CD4-positive, alpha-beta memory T cell (primary cell): ENCODE measurements at regions not wholly inside any gene's neighbourhood (a gene's known extent, or its start where the extent isn't known, plus 50 kb on each side); places are given as distances from the start of the nearest gene placed in this dataset.
"Not testable (repeated sequence)": the region's sequence is repeated elsewhere in the genome, so short reads cannot be mapped to it uniquely, and the experiment has no call there.

Experiments
- CTCF ChIA-PET: fragments of 350-600 bp; sonication (Branson Sonifier 250); formaldehyde crosslinking; loops from one replicate; lab custom pipeline; 2021; ENCODE audit warnings: inconsistent platforms; ENCODE audit not compliant: partially characterized antibody; lab: Charles Lee
- POLR2A ChIA-PET: fragments of 350-600 bp; sonication (Branson Sonifier 250); formaldehyde crosslinking; loops from one replicate; lab custom pipeline; 2021; ENCODE audit not compliant: partially characterized antibody; lab: Charles Lee
- DNase-seq, 5 donors: peaks; one replicate each; pipeline versions ENCODE4 v3.0.0 to v3.0.0-alpha.2; 2020 to 2022; ENCODE audit warnings: mixed read lengths in 1 of 5
- H3K27ac ChIP-seq: one replicate; pipeline ENCODE4 v1.7.0; 2013; ENCODE audit warnings: low read depth, low read length
- H3K27me3 ChIP-seq: 2 replicates; pipeline ENCODE4 v1.7.0; 2013; ENCODE audit warnings: mild to moderate bottlenecking, low read length, moderate library complexity; ENCODE audit not compliant: insufficient read depth
- H3K36me3 ChIP-seq: 2 replicates; pipeline ENCODE4 v1.7.0; 2013; ENCODE audit warnings: mild to moderate bottlenecking, low read length, moderate library complexity; ENCODE audit not compliant: insufficient read depth
- H3K4me1 ChIP-seq: 2 replicates; pipeline ENCODE4 v1.7.0; 2013; ENCODE audit warnings: mild to moderate bottlenecking, low read length, moderate library complexity; ENCODE audit not compliant: insufficient read depth
- H3K4me3 ChIP-seq, 2 donors: one replicate each; pipeline ENCODE4 v1.7.0; 2013; ENCODE audit warnings: low read length in 2 of 2, mild to moderate bottlenecking in 1 of 2
- H3K9me3 ChIP-seq, 2 donors: one replicate each; pipeline ENCODE4 v1.7.0; 2013; ENCODE audit warnings: low read length in 2 of 2, control low read depth in 1 of 2; ENCODE audit not compliant: control insufficient read depth in 1 of 2
- H3K27ac Mint-ChIP-seq, 7 donors: one replicate each; pipeline ENCODE4 v1.8.0; 2020 to 2021; ENCODE audit warnings: mixed read lengths in 7 of 7, mild to moderate bottlenecking in 6 of 7, inconsistent platforms in 3 of 7, moderate library complexity in 3 of 7
- H3K27me3 Mint-ChIP-seq, 2 donors: one replicate each; pipeline ENCODE4 v1.8.0; 2020 to 2021; ENCODE audit warnings: mixed read lengths in 2 of 2
- H3K36me3 Mint-ChIP-seq, 2 donors: one replicate each; pipeline ENCODE4 v1.8.0; 2020 to 2021; ENCODE audit warnings: mixed read lengths in 2 of 2, inconsistent platforms in 1 of 2, mild to moderate bottlenecking in 1 of 2
- H3K4me1 Mint-ChIP-seq, 4 donors: one replicate each; pipeline ENCODE4 v1.8.0; 2020 to 2021; ENCODE audit warnings: mixed read lengths in 4 of 4, mild to moderate bottlenecking in 1 of 4
- H3K4me3 Mint-ChIP-seq, 8 donors: one replicate each; pipeline ENCODE4 v1.8.0; 2020 to 2021; ENCODE audit warnings: mixed read lengths in 8 of 8, mild to moderate bottlenecking in 7 of 8, moderate library complexity in 6 of 8, inconsistent platforms in 3 of 8
- H3K9me3 Mint-ChIP-seq, 8 donors: one replicate each; pipeline ENCODE4 v1.8.0; 2020 to 2021; ENCODE audit warnings: mixed read lengths in 8 of 8, mild to moderate bottlenecking in 5 of 8, inconsistent platforms in 3 of 8, moderate library complexity in 1 of 8
- intact Hi-C: fragments of 100-400 bp; cut with micrococcal nuclease; formaldehyde crosslinking; loops from one replicate; pipeline ENCODE4 v1.15.1; 2023

- no peaks in the 10 kb centered on the region for H3K36me3 Mint-ChIP-seq
- H3K27ac ChIP-seq = no peak overlapping the region
- no peaks in the 10 kb centered on the region for H3K36me3 ChIP-seq
- H3K27me3 ChIP-seq = no peaks in the 10 kb centered on the region
- H3K4me1 Mint-ChIP-seq = no peaks in the 10 kb centered on the region
- no peak for DNase-seq
- H3K9me3 ChIP-seq = no peaks in the 10 kb centered on the region
- peaks cover 0 to 2% (median 0%) of the 10 kb centered on the region in 8 donors for H3K9me3 Mint-ChIP-seq
- no peak overlapping the region for H3K27ac Mint-ChIP-seq
- intact Hi-C loops = no loop called here
- H3K27me3 Mint-ChIP-seq = peaks cover 6 to 11% of the 10 kb centered on the region in 2 donors
- no peaks in the 10 kb centered on the region for H3K4me1 ChIP-seq
- H3K4me3 ChIP-seq = no peak overlapping the region
- ChIA-PET CTCF (no interaction called here), POLR2A (no interaction called here)
- H3K4me3 Mint-ChIP-seq = no peak overlapping the region
Measured at GRCh38 chr12:111122458-111122878, 202.1 kb upstream of the MYL2 start.

- peaks cover 0 to 4% (median 0%) of the 10 kb centered on the region in 8 donors for H3K9me3 Mint-ChIP-seq
- POLR2A ChIA-PET = no interaction called here
- intact Hi-C loops = no loop called here
- peaks cover 8 to 11% of the 10 kb centered on the region in 2 donors for H3K27me3 Mint-ChIP-seq
- H3K27me3 ChIP-seq = no peaks in the 10 kb centered on the region
- H3K4me1 ChIP-seq = no peaks in the 10 kb centered on the region
- no peak overlapping the region for H3K27ac ChIP-seq
- no peak overlapping the region for H3K4me3 Mint-ChIP-seq
- no peak overlapping the region for H3K4me3 ChIP-seq
- H3K27ac Mint-ChIP-seq = no peak overlapping the region
- no peaks in the 10 kb centered on the region for H3K36me3 ChIP-seq
- no peak for DNase-seq
- no peaks in the 10 kb centered on the region for H3K9me3 ChIP-seq
- no peaks in the 10 kb centered on the region for H3K36me3 Mint-ChIP-seq
- H3K4me1 Mint-ChIP-seq = no peaks in the 10 kb centered on the region
- CTCF ChIA-PET = no interaction called here
Measured at GRCh38 chr12:111121840-111122239, 201.5 kb upstream of the MYL2 start.

- Histone ChIP-seq H3K4me3 (no peak overlapping the region), H3K4me1 (no peaks in the 10 kb centered on the region), H3K27ac (no peak overlapping the region), H3K36me3 (no peaks in the 10 kb centered on the region), H3K27me3 (no peaks in the 10 kb centered on the region), H3K9me3 (no peaks in the 10 kb centered on the region)
- no peaks in the 10 kb centered on the region for H3K36me3 Mint-ChIP-seq
- H3K4me3 Mint-ChIP-seq = no peak overlapping the region
- intact Hi-C loops = no loop called here
- ChIA-PET POLR2A (no interaction called here), CTCF (no interaction called here)
- no peaks in the 10 kb centered on the region for H3K4me1 Mint-ChIP-seq
- DNase-seq = no peak
- H3K27me3 Mint-ChIP-seq = peaks cover 9 to 10% of the 10 kb centered on the region in 2 donors
- H3K9me3 Mint-ChIP-seq = peaks cover 0 to 4% (median 0%) of the 10 kb centered on the region in 8 donors
- no peak overlapping the region for H3K27ac Mint-ChIP-seq
Measured at GRCh38 chr12:111120578-111120977, 200.2 kb upstream of the MYL2 start.

- no peak overlapping the region for H3K27ac Mint-ChIP-seq
- CTCF ChIA-PET = no interaction called here
Measured at GRCh38 chr12:111117017-111117416, 196.6 kb upstream of the MYL2 start.

GRCh38 chr12:111113313-111113712 lies 192.9 kb upstream of the MYL2 start:
- CTCF ChIA-PET = interaction anchor here (0.6 kb wide), 1 partner anchor 203 kb away, joined by 3 read pairs; no protein-coding TSS in a partner anchor
- H3K27ac Mint-ChIP-seq, H3K4me3 Mint-ChIP-seq, DNase-seq, intact Hi-C loops, H3K4me1 ChIP-seq, H3K4me3 ChIP-seq, POLR2A ChIA-PET, H3K4me1 Mint-ChIP-seq, H3K9me3 ChIP-seq, H3K9me3 Mint-ChIP-seq, H3K27me3 ChIP-seq, H3K27ac ChIP-seq, H3K36me3 Mint-ChIP-seq, H3K36me3 ChIP-seq: not testable (repeated sequence)
- H3K27me3 Mint-ChIP-seq = peaks cover 11 to 17% of the 10 kb centered on the region in 2 donors

More at GRCh38 chr12:111117017-111117416, 196.6 kb upstream of the MYL2 start:
- Histone ChIP-seq H3K4me1 (no peaks in the 10 kb centered on the region), H3K27me3 (no peaks in the 10 kb centered on the region), H3K36me3 (no peaks in the 10 kb centered on the region), H3K4me3 (no peak overlapping the region), H3K27ac (no peak overlapping the region), H3K9me3 (no peaks in the 10 kb centered on the region)
- POLR2A ChIA-PET = no interaction called here
- intact Hi-C loops = no loop called here
- H3K4me3 Mint-ChIP-seq = no peak overlapping the region
- H3K27me3 Mint-ChIP-seq = peaks cover 10 to 13% of the 10 kb centered on the region in 2 donors
- no peak for DNase-seq
- no peaks in the 10 kb centered on the region for H3K36me3 Mint-ChIP-seq
- peaks cover 0 to 4% (median under 1%) of the 10 kb centered on the region in 8 donors for H3K9me3 Mint-ChIP-seq
- peaks cover 0 to 1% (median 0%) of the 10 kb centered on the region in 4 donors for H3K4me1 Mint-ChIP-seq

- H3K9me3 Mint-ChIP-seq = peaks cover 0 to 3% (median under 1%) of the 10 kb centered on the region in 8 donors
Measured at GRCh38 chr12:111112311-111113098, 192.1 kb upstream of the MYL2 start.

GRCh38 chr12:111111681-111112080 lies 191.3 kb upstream of the MYL2 start:
- Histone ChIP-seq H3K27ac (no peak overlapping the region), H3K27me3 (no peaks in the 10 kb centered on the region), H3K4me1 (no peaks in the 10 kb centered on the region), H3K36me3 (no peaks in the 10 kb centered on the region), H3K4me3 (no peak overlapping the region), H3K9me3 (no peaks in the 10 kb centered on the region)
- DNase-seq = no peak
- H3K27ac Mint-ChIP-seq = no peak overlapping the region
- peaks cover 0 to 3% (median 0%) of the 10 kb centered on the region in 8 donors for H3K9me3 Mint-ChIP-seq
- H3K36me3 Mint-ChIP-seq = no peaks in the 10 kb centered on the region
- ChIA-PET CTCF (no interaction called here), POLR2A (no interaction called here)
- H3K4me1 Mint-ChIP-seq = peaks cover 0 to 3% (median 0%) of the 10 kb centered on the region in 4 donors
- no peak overlapping the region for H3K4me3 Mint-ChIP-seq
- peaks cover 10 to 17% of the 10 kb centered on the region in 2 donors for H3K27me3 Mint-ChIP-seq
- intact Hi-C loops = no loop called here

More at GRCh38 chr12:111112311-111113098, 192.1 kb upstream of the MYL2 start:
- Histone ChIP-seq H3K27me3 (no peaks in the 10 kb centered on the region), H3K4me1 (no peaks in the 10 kb centered on the region), H3K9me3 (no peaks in the 10 kb centered on the region), H3K4me3 (no peak overlapping the region), H3K36me3 (no peaks in the 10 kb centered on the region), H3K27ac (no peak overlapping the region)
- Mint-ChIP-seq H3K4me1 (peaks cover 0 to 3% (median 0%) of the 10 kb centered on the region in 4 donors), H3K4me3 (no peak overlapping the region), H3K27ac (no peak overlapping the region), H3K36me3 (no peaks in the 10 kb centered on the region), H3K27me3 (peaks cover 10 to 17% of the 10 kb centered on the region in 2 donors)
- DNase-seq = no peak
- intact Hi-C loops = no loop called here
- ChIA-PET CTCF (interaction anchor here (0.6 kb wide), 1 partner anchor 22 kb away, joined by 3 read pairs; no protein-coding TSS in a partner anchor), POLR2A (no interaction called here)
